ENCODE measurements at regions not wholly inside any gene's neighbourhood (a gene's known extent, or its start where the extent isn't known, plus 50 kb on each side); places are given as distances from the start of the nearest gene placed in this dataset.

DNA sequence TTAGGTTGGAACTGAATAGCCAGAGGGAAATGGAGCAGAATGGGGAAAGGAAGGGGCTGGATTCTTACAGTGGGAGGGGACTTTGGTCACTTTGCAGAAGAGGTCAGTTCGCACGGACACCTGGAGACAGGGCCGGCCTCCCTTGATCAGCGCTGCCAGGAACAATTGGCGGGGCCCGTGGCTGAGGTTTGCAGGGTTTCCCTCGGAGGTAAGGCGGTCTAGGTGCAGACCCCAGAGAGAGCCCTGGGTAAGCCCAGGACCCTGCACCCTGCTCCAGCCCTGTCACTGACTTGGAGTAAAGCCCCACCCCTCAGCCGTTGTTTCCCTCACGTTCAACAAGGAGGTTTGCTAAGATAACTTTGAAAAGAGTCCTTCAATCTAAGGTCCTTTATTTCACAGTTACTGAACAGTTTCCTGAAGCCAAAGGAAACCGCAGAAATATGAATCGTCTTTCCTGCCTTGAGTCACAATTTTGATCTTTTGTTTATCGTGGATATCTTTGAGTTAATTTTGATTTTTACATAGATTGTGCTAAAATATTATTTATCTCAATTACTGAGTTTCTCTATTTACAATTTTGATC is 231.4 kb upstream of the RTL1 start:
- Histone ChIP-seq H3K27ac (ENCODE audit: low read depth, low read length) (no peak overlapping the region), H4K20me1 (ENCODE audit: insufficient read depth) (no peaks in the 10 kb centered on the region), H3K79me2 (ENCODE audit: insufficient read depth, low read length) (no peaks in the 10 kb centered on the region), H3K36me3 (ENCODE audit: control insufficient read depth in 1 of 2, insufficient read depth in 2 of 2, low read length in 2 of 2) (no peaks in the 10 kb centered on the region), H3K27me3 (ENCODE audit: insufficient read depth, low read length) (0 out of 2 replicates have a peak, but pooled peaks cover 5% of the 10 kb centered on the region), H3K9me3 (ENCODE audit: control insufficient read depth in 1 of 2, insufficient read depth in 1 of 2, low read depth in 1 of 2, low read length in 2 of 2) (no peaks in the 10 kb centered on the region), H3K9me2 (ENCODE audit: insufficient read depth) (no peaks in the 10 kb centered on the region), H3K4me3 (replicated peaks in 1 of 2; ENCODE audit: low read depth in 1 of 2, low read length in 2 of 2) (no peak overlapping the region), H3K4me2 (ENCODE audit: low read length) (no peak overlapping the region), H3K9ac (ENCODE audit: low read length) (no peak overlapping the region), H2AFZ (ENCODE audit: low read depth, low read length, poor library complexity, severe bottlenecking) (no peak overlapping the region), H3K4me1 (ENCODE audit: control insufficient read depth in 1 of 2, insufficient read depth in 2 of 2, low read length in 2 of 2) (no peaks in the 10 kb centered on the region)
- ATAC-seq (no peak), DNase-seq (ENCODE audit: low read depth, low spot score) (no peak)
- intact Hi-C loops (cut with micrococcal nuclease): no loop called here
- POLR2A ChIA-PET: no interaction called here
- BruUV-seq (replicated peaks): no TSS peak
- RAD21 ChIA-PET (ENCODE audit: low non-redundant PET in 1 of 2, low total read pairs in 2 of 2, uncharacterized antibody in 2 of 2, unreplicated experiment in 2 of 2): no interaction called here
- TF ChIP-seq, protein P1, sequence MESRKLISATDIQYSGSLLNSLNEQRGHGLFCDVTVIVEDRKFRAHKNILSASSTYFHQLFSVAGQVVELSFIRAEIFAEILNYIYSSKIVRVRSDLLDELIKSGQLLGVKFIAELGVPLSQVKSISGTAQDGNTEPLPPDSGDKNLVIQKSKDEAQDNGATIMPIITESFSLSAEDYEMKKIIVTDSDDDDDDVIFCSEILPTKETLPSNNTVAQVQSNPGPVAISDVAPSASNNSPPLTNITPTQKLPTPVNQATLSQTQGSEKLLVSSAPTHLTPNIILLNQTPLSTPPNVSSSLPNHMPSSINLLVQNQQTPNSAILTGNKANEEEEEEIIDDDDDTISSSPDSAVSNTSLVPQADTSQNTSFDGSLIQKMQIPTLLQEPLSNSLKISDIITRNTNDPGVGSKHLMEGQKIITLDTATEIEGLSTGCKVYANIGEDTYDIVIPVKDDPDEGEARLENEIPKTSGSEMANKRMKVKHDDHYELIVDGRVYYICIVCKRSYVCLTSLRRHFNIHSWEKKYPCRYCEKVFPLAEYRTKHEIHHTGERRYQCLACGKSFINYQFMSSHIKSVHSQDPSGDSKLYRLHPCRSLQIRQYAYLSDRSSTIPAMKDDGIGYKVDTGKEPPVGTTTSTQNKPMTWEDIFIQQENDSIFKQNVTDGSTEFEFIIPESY (IDR thresholded peaks at IDR 0.05; ENCODE audit: extremely low read depth, insufficient replicate concordance, low read length): no peak
- CTCF ChIA-PET: no interaction called here

DNA sequence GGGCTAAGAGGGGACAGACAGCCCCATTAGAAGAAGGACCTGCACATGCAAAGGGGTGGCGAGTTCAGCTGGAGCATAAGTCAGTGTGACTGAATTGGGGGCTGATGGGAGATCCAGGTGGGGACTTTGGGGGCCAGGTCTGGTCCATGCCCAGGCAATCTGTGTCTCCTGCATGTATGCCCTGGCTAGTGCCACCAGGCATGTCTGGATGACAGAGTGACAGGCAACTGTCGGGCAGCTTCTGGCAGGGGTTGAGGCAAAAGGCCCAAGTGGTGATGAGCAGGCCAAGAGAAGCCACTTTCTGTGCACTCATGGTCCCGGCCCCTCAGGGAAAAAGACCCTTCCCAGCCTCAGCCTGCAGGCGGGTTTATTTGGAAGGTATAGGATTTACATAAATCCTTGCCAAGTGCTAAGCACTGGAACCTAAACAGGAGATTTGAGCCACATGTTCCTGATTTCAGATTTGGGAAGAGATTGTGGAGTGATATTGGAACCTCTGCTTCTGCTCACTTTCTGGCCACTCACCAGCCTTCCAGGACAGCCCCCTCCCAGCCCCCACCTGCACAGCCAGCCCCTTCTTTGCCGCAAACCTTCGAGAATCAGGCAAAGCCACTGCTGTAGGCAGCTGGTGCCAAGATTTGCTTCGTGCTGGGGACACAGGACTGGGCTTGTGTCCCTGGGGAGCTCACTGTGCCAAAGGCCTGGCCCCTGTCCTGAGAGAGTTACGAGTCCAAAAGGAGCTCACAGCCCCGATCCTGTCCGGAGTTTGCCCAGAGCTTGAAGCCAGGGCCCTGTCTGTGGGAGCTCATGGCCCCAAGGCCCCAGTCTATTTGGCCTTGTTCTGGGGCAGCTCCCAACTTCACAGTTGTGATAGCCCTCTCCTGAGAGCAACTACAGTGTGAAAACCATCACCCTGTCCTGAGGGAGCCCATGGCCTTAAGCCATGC is 232.5 kb upstream of the RTL1 start:
- BruUV-seq (replicated peaks): no TSS peak
- no peak for TF ChIP-seq ZNF274 (IDR thresholded peaks at IDR 0.05; ENCODE audit: low read depth, low read length)
- TF ChIP-seq CBX3 (IDR thresholded peaks at IDR 0.05; ENCODE audit: low read depth): no peak
- TF ChIP-seq POLR2A (IDR thresholded peaks at IDR 0.05; ENCODE audit: borderline replicate concordance, extremely low read depth, insufficient read depth, insufficient read length): no peak
- no peak for TF ChIP-seq SRF (IDR thresholded peaks at IDR 0.05; ENCODE audit: low read depth)
- TF ChIP-seq, protein P2, sequence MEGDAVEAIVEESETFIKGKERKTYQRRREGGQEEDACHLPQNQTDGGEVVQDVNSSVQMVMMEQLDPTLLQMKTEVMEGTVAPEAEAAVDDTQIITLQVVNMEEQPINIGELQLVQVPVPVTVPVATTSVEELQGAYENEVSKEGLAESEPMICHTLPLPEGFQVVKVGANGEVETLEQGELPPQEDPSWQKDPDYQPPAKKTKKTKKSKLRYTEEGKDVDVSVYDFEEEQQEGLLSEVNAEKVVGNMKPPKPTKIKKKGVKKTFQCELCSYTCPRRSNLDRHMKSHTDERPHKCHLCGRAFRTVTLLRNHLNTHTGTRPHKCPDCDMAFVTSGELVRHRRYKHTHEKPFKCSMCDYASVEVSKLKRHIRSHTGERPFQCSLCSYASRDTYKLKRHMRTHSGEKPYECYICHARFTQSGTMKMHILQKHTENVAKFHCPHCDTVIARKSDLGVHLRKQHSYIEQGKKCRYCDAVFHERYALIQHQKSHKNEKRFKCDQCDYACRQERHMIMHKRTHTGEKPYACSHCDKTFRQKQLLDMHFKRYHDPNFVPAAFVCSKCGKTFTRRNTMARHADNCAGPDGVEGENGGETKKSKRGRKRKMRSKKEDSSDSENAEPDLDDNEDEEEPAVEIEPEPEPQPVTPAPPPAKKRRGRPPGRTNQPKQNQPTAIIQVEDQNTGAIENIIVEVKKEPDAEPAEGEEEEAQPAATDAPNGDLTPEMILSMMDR (IDR thresholded peaks at IDR 0.05 in 2 of 3, conservative IDR thresholded peaks at IDR 0.05 in 1 of 3; ENCODE audit: borderline replicate concordance in 1 of 3, insufficient read depth in 1 of 3, low read depth in 2 of 3, low read length in 2 of 3): no peak
- TF ChIP-seq, protein P1 (IDR thresholded peaks at IDR 0.05; ENCODE audit: extremely low read depth, insufficient replicate concordance, low read length): no peak
- no peak for TF ChIP-seq SIN3A (IDR thresholded peaks at IDR 0.05; ENCODE audit: low read depth)
- no peak for DNase-seq (ENCODE audit: low read depth, low spot score)

More for the DNA sequence above, 232.5 kb upstream of the RTL1 start:
- no peak for ATAC-seq
- no peak overlapping the region for H3K4me3 ChIP-seq (replicated peaks in 1 of 2; ENCODE audit: low read depth in 1 of 2, low read length in 2 of 2)
- no peak overlapping the region for H2AFZ ChIP-seq (ENCODE audit: low read depth, low read length, poor library complexity, severe bottlenecking)
- H3K9ac ChIP-seq (ENCODE audit: low read length): no peak overlapping the region
- no peaks in the 10 kb centered on the region for H3K9me3 ChIP-seq (ENCODE audit: control insufficient read depth in 1 of 2, insufficient read depth in 1 of 2, low read depth in 1 of 2, low read length in 2 of 2)
- ChIA-PET POLR2A (no interaction called here), RAD21 (ENCODE audit: low non-redundant PET in 1 of 2, low total read pairs in 2 of 2, uncharacterized antibody in 2 of 2, unreplicated experiment in 2 of 2) (no interaction called here), CTCF (no interaction called here)
- no peak overlapping the region for H3K27ac ChIP-seq (ENCODE audit: low read depth, low read length)
- H3K4me2 ChIP-seq (ENCODE audit: low read length): no peak overlapping the region
- no peaks in the 10 kb centered on the region for H4K20me1 ChIP-seq (ENCODE audit: insufficient read depth)
- no peaks in the 10 kb centered on the region for H3K4me1 ChIP-seq (ENCODE audit: control insufficient read depth in 1 of 2, insufficient read depth in 2 of 2, low read length in 2 of 2)
- H3K9me2 ChIP-seq (ENCODE audit: insufficient read depth): no peaks in the 10 kb centered on the region
- H3K36me3 ChIP-seq (ENCODE audit: control insufficient read depth in 1 of 2, insufficient read depth in 2 of 2, low read length in 2 of 2): no peaks in the 10 kb centered on the region
- no peaks in the 10 kb centered on the region for H3K79me2 ChIP-seq (ENCODE audit: insufficient read depth, low read length)
- no peaks in the 10 kb centered on the region for H3K27me3 ChIP-seq (ENCODE audit: insufficient read depth, low read length)
- intact Hi-C loops (cut with micrococcal nuclease): no loop called here
